Retinal pigment epithelial cell (primary cell): ENCODE measurements at regions not wholly inside any gene's neighbourhood (a gene's known extent, or its start where the extent isn't known, plus 50 kb on each side); places are given as distances from the start of the nearest gene placed in this dataset.

Experiments used
- DNase-seq: peaks from one replicate; pipeline ENCODE4 v3.0.0-alpha.2; 2010; ENCODE audit warnings: low read depth
- H3K4me3 ChIP-seq: 2 replicates; pipeline ENCODE4 v1.5.1; 2011; ENCODE audit warnings: mild to moderate bottlenecking, low read length, control low read depth, moderate library complexity
- CTCF ChIP-seq: conservative IDR thresholded peaks from 2 replicates; pipeline ENCODE4 v1.5.1; 2011; ENCODE audit warnings: low read depth, low read length, control low read depth, inconsistent platforms

- DNase-seq, result no peak
- H3K4me3 ChIP-seq, result no peak overlapping the region
- TF ChIP-seq CTCF, result no peak
Observed at GRCh38 chr1:216907100-216907499, 183.9 kb upstream of the ESRRG start.

DNA sequence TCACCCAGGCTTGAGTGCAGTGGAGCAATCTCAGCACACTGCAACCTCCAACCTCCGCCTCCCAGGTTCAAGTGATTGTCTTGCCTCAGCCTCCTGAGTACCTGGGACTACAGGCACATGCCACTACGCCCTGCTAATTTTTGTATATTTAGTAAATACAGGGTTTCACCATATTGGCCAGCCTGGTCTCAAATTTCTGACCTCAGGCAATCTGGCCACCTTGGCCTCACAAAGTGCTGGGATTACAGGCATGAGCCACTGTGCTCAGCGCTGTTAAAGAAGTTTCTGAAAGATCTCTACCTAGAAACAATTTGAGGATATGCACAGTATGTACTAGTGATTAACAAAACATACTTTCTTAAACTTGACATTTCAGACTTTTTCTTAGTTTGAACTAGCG is 182.6 kb upstream of the ESRRG start:
- no peak for TF ChIP-seq CTCF
- DNase-seq, result no peak

GRCh38 chr1:216905137-216905536 is 181.9 kb upstream of the ESRRG start:
- no peak for TF ChIP-seq CTCF
- no peak overlapping the region for H3K4me3 ChIP-seq
- DNase-seq, result no peak

More for the DNA sequence above, 182.6 kb upstream of the ESRRG start:
- no peak overlapping the region for H3K4me3 ChIP-seq

DNA sequence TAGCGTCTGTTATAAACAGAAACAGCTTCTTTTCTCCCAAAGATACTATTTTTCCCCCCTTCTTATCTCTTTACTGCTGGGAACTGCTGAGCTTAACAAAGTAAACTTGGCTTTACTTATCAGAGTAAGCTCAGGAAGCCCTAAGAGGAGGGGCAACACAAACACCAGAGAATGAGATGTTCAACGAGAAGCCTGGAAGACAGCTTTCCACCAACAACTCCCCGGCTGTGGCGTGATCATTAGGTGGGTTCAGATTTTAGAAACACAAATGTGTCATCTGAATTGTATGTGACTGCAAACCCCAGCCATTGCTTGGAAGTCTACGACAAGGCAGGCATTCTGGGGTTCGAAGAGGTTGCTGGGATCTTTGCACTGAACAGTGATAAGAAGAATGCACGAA is 181.2 kb upstream of the ESRRG start:
- DNase-seq, result no peak
- no peak for TF ChIP-seq CTCF
- no peak overlapping the region for H3K4me3 ChIP-seq

DNA sequence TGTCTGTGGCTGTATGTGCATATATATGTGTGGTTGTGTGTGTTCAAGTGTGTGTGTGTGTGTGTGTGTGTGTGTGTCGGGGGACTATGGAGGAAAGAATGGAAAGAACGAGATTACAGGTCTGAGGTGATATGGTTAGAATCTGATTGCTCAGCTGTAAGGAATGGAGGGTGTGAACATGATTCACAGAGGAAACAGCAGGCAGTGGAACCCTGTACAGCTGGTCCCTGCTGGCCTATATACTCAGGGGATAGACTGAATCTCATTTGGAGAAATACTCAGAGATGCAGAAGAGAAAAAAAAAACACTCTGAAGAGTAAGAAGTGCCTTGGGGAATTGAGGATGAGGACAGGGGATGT is 180.1 kb upstream of the ESRRG start:
- TF ChIP-seq CTCF, result no peak
- H3K4me3 ChIP-seq, result no peak overlapping the region
- DNase-seq, result peak; percentile 62

- no peak for DNase-seq
- no peak overlapping the region for H3K4me3 ChIP-seq
- no peak for TF ChIP-seq CTCF
Observed at GRCh38 chr1:216902669-216903381, 179.6 kb upstream of the ESRRG start.

GRCh38 chr1:216900116-216900620 is 176.9 kb upstream of the ESRRG start:
- no peak overlapping the region for H3K4me3 ChIP-seq
- TF ChIP-seq CTCF, result no peak
- no peak for DNase-seq
